Mucosa of gallbladder (tissue), 1 donor: ENCODE measurements at regions not wholly inside any gene's neighbourhood (a gene's known extent, or its start where the extent isn't known, plus 50 kb on each side); places are given as distances from the start of the nearest gene placed in this dataset.

Experiments used
- DNase-seq: peaks from one replicate; pipeline ENCODE4 v3.0.0-alpha.2; 2020; ENCODE audit warnings: low spot score
- donor health status: DM: no; HTN: no; CAD: no.

DNA sequence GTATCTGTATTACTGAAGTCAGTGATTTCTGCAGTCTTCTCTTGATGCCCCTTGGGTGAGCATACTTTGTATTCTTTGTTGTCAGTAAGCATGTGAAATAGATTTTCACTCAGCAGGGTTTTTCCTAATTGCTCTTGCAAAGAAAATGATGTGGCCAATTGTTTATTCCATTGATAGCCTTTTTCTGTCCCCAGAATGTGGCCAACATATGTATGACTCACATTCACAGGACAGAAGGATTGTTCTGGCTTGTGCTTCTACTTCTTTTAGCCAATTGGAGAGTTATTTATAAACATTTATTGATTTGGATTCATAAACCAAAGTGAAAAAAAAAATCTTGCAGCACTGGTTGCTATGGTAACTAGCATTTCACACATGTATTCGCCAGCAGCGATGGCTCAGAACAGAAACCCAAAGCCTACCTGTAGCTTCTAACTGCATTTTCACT, 54.4 kb upstream of the RBM24 start:
- DNase-seq: peak; percentile 12

- no peak for DNase-seq
Observed at GRCh38 chr6:17227403-17227802, 53.8 kb upstream of the RBM24 start.
